Central memory CD8-positive, alpha-beta T cell (primary cell): ENCODE measurements at regions not wholly inside any gene's neighbourhood (a gene's known extent, or its start where the extent isn't known, plus 50 kb on each side); places are given as distances from the start of the nearest gene placed in this dataset.

Experiments
- ATAC-seq: fragments of 150-1000 bp; cut with Tn5 transposase; replicated peaks from 2 replicates; pipeline ENCODE4 v1.10.0; 2022; ENCODE audit warnings: mild to moderate bottlenecking, moderate FRiP score, moderate number of reproducible peaks; ENCODE audit not compliant: poor library complexity, severe bottlenecking; ENCODE audit errors: extremely low read depth
- DNase-seq, 2 donors: peaks; one replicate each; pipeline ENCODE4 v3.0.0; 2021; ENCODE audit warnings: low spot score in 2 of 2
- H3K27ac Mint-ChIP-seq: one replicate; pipeline ENCODE4 v1.8.0; 2022; ENCODE audit warnings: low read depth, mild to moderate bottlenecking, moderate library complexity, mixed read lengths
- H3K27me3 Mint-ChIP-seq: one replicate; pipeline ENCODE4 v1.8.0; 2022; ENCODE audit warnings: mixed read lengths
- H3K36me3 Mint-ChIP-seq: one replicate; pipeline ENCODE4 v1.8.0; 2022; ENCODE audit warnings: mild to moderate bottlenecking, moderate library complexity, mixed read lengths; ENCODE audit not compliant: insufficient read depth
- H3K4me1 Mint-ChIP-seq: one replicate; pipeline ENCODE4 v1.8.0; 2022; ENCODE audit warnings: mixed read lengths
- H3K4me3 Mint-ChIP-seq: one replicate; pipeline ENCODE4 v1.8.0; 2022; ENCODE audit warnings: mild to moderate bottlenecking, moderate library complexity, mixed read lengths
- H3K9me3 Mint-ChIP-seq: one replicate; pipeline ENCODE4 v1.8.0; 2022; ENCODE audit warnings: mixed read lengths

GRCh38 chr5:4704951-4705350, 435.2 kb upstream of the ADAMTS16 start:
- Mint-ChIP-seq H3K4me1 (no peaks in the 10 kb centered on the region), H3K27me3 (no peaks in the 10 kb centered on the region), H3K4me3 (no peak overlapping the region), H3K36me3 (no peaks in the 10 kb centered on the region), H3K27ac (no peak overlapping the region), H3K9me3 (peaks cover 24% of the 10 kb centered on the region)
- ATAC-seq: no peak
- no peak for DNase-seq

- no peaks in the 10 kb centered on the region for H3K36me3 Mint-ChIP-seq
- H3K9me3 Mint-ChIP-seq: peaks cover 23% of the 10 kb centered on the region
- no peak for ATAC-seq
- H3K4me3 Mint-ChIP-seq: no peak overlapping the region
- H3K27ac Mint-ChIP-seq: no peak overlapping the region
- no peaks in the 10 kb centered on the region for H3K4me1 Mint-ChIP-seq
- DNase-seq: no peak
- no peaks in the 10 kb centered on the region for H3K27me3 Mint-ChIP-seq
Measured at GRCh38 chr5:4716781-4717180, 423.3 kb upstream of the ADAMTS16 start.

GRCh38 chr5:4717446-4717845, 422.7 kb upstream of the ADAMTS16 start:
- no peak overlapping the region for H3K27ac Mint-ChIP-seq
- H3K4me3 Mint-ChIP-seq: no peak overlapping the region
- ATAC-seq (no peak), DNase-seq (no peak)
- no peaks in the 10 kb centered on the region for H3K27me3 Mint-ChIP-seq
- no peaks in the 10 kb centered on the region for H3K36me3 Mint-ChIP-seq
- H3K9me3 Mint-ChIP-seq: peaks cover 16% of the 10 kb centered on the region
- no peaks in the 10 kb centered on the region for H3K4me1 Mint-ChIP-seq

GRCh38 chr5:4720831-4721230, 419.3 kb upstream of the ADAMTS16 start:
- DNase-seq: no peak
- no peak overlapping the region for H3K4me3 Mint-ChIP-seq
- no peaks in the 10 kb centered on the region for H3K36me3 Mint-ChIP-seq
- no peak for ATAC-seq
- no peaks in the 10 kb centered on the region for H3K27me3 Mint-ChIP-seq
- peaks cover 17% of the 10 kb centered on the region for H3K9me3 Mint-ChIP-seq
- no peak overlapping the region for H3K27ac Mint-ChIP-seq
- no peaks in the 10 kb centered on the region for H3K4me1 Mint-ChIP-seq

GRCh38 chr5:4722886-4723285, 417.2 kb upstream of the ADAMTS16 start:
- no peaks in the 10 kb centered on the region for H3K4me1 Mint-ChIP-seq
- H3K27ac Mint-ChIP-seq: no peak overlapping the region

GRCh38 chr5:4725594-4725993, 414.5 kb upstream of the ADAMTS16 start:
- no peak for DNase-seq
- Mint-ChIP-seq H3K36me3 (no peaks in the 10 kb centered on the region), H3K9me3 (peaks cover 14% of the 10 kb centered on the region), H3K27ac (no peak overlapping the region), H3K4me3 (no peak overlapping the region), H3K27me3 (no peaks in the 10 kb centered on the region), H3K4me1 (no peaks in the 10 kb centered on the region)
- ATAC-seq: no peak

More at GRCh38 chr5:4722886-4723285, 417.2 kb upstream of the ADAMTS16 start:
- Mint-ChIP-seq H3K36me3 (no peaks in the 10 kb centered on the region), H3K4me3 (no peak overlapping the region), H3K27me3 (no peaks in the 10 kb centered on the region), H3K9me3 (peaks cover 17% of the 10 kb centered on the region)
- DNase-seq (no peak), ATAC-seq (no peak)

GRCh38 chr5:4730279-4730678, 409.9 kb upstream of the ADAMTS16 start:
- Mint-ChIP-seq H3K9me3 (peaks cover 11% of the 10 kb centered on the region), H3K4me1 (no peaks in the 10 kb centered on the region), H3K4me3 (no peak overlapping the region), H3K36me3 (no peaks in the 10 kb centered on the region), H3K27ac (no peak overlapping the region), H3K27me3 (no peaks in the 10 kb centered on the region)
- no peak for ATAC-seq
- DNase-seq: no peak

GRCh38 chr5:4734348-4734747, 405.8 kb upstream of the ADAMTS16 start:
- ATAC-seq (no peak), DNase-seq (no peak)
- Mint-ChIP-seq H3K27ac (no peak overlapping the region), H3K36me3 (no peaks in the 10 kb centered on the region), H3K27me3 (no peaks in the 10 kb centered on the region), H3K4me3 (no peak overlapping the region), H3K9me3 (peaks cover 17% of the 10 kb centered on the region), H3K4me1 (no peaks in the 10 kb centered on the region)

- Mint-ChIP-seq H3K9me3 (peaks cover 17% of the 10 kb centered on the region), H3K27ac (no peak overlapping the region), H3K4me1 (no peaks in the 10 kb centered on the region), H3K27me3 (no peaks in the 10 kb centered on the region), H3K36me3 (no peaks in the 10 kb centered on the region), H3K4me3 (no peak overlapping the region)
- DNase-seq (no peak), ATAC-seq (no peak)
Measured at GRCh38 chr5:4735261-4735660, 404.9 kb upstream of the ADAMTS16 start.

GRCh38 chr5:4737868-4738267, 402.3 kb upstream of the ADAMTS16 start:
- Mint-ChIP-seq H3K27me3 (no peaks in the 10 kb centered on the region), H3K4me3 (no peak overlapping the region), H3K4me1 (no peaks in the 10 kb centered on the region), H3K9me3 (peaks cover 19% of the 10 kb centered on the region), H3K36me3 (no peaks in the 10 kb centered on the region), H3K27ac (no peak overlapping the region)
- no peak for ATAC-seq
- DNase-seq: no peak

GRCh38 chr5:4738298-4738697, 401.8 kb upstream of the ADAMTS16 start:
- Mint-ChIP-seq H3K4me1 (no peaks in the 10 kb centered on the region), H3K36me3 (no peaks in the 10 kb centered on the region), H3K4me3 (no peak overlapping the region), H3K9me3 (peaks cover 24% of the 10 kb centered on the region), H3K27me3 (no peaks in the 10 kb centered on the region), H3K27ac (no peak overlapping the region)
- ATAC-seq (no peak), DNase-seq (no peak)

- Mint-ChIP-seq H3K4me1 (no peaks in the 10 kb centered on the region), H3K36me3 (no peaks in the 10 kb centered on the region), H3K4me3 (no peak overlapping the region), H3K27ac (no peak overlapping the region), H3K27me3 (no peaks in the 10 kb centered on the region), H3K9me3 (peaks cover 24% of the 10 kb centered on the region)
- DNase-seq (no peak), ATAC-seq (no peak)
Measured at GRCh38 chr5:4740156-4740555, 400.0 kb upstream of the ADAMTS16 start.

GRCh38 chr5:4758550-4758949, 381.6 kb upstream of the ADAMTS16 start:
- Mint-ChIP-seq H3K27me3 (no peaks in the 10 kb centered on the region), H3K4me3 (no peak overlapping the region), H3K36me3 (no peaks in the 10 kb centered on the region), H3K27ac (no peak overlapping the region), H3K4me1 (no peaks in the 10 kb centered on the region), H3K9me3 (peaks cover 9% of the 10 kb centered on the region)
- no peak for DNase-seq
- no peak for ATAC-seq

GRCh38 chr5:4758996-4759395, 381.1 kb upstream of the ADAMTS16 start:
- H3K4me1 Mint-ChIP-seq: no peaks in the 10 kb centered on the region
- no peaks in the 10 kb centered on the region for H3K27me3 Mint-ChIP-seq
- H3K27ac Mint-ChIP-seq: no peak overlapping the region
- peaks cover 9% of the 10 kb centered on the region for H3K9me3 Mint-ChIP-seq
- DNase-seq: no peak
- H3K36me3 Mint-ChIP-seq: no peaks in the 10 kb centered on the region
- H3K4me3 Mint-ChIP-seq: no peak overlapping the region
- no peak for ATAC-seq
